ENCODE measurements at regions not wholly inside any gene's neighbourhood (a gene's known extent, or its start where the extent isn't known, plus 50 kb on each side); places are given as distances from the start of the nearest gene placed in this dataset.

DNA sequence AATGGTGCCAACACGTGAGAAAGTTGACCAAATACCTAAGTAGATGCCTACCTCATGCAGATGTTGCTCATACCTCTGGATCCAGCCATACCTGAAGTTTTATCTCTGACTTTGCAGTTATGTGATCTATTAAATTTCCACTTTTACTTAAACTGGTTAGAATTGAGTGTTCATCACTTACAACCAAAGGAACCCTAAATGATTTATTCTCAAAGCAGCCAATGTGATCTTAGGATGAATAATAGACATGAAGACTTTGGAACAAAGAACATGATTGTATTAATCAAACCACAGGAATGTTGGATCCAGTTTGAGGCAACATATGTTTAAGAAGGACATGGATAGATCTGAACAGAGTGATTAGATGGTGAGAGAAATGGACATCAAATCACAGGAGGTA, 68.7 kb downstream of the IRX6 start:
- DNase-seq = no peak
- no peak overlapping the region for H2AFZ ChIP-seq (ENCODE audit: insufficient read depth, low read depth, low read length, poor library complexity, severe bottlenecking)
- no peak overlapping the region for H3K27ac Mint-ChIP-seq
- no peak overlapping the region for H3K4me3 ChIP-seq (replicated peaks in 1 of 3; ENCODE audit: low read depth in 2 of 3, low read length in 3 of 3)
- no peaks in the 10 kb centered on the region for H3K4me1 ChIP-seq (ENCODE audit: control insufficient read depth in 1 of 2, insufficient read depth in 2 of 2, low read length in 2 of 2)
- no peak overlapping the region for H3K27ac ChIP-seq (ENCODE audit: low read depth in 1 of 2, low read length in 2 of 2)
- no peaks in the 10 kb centered on the region for H4K20me1 ChIP-seq (ENCODE audit: insufficient read depth, low read length)
- peaks cover 0 to 2% of the 10 kb centered on the region in 2 donors for H3K27me3 ChIP-seq (ENCODE audit: control insufficient read depth in 2 of 2, insufficient read depth in 2 of 2, low read length in 2 of 2)
- no CpG with 5 or more reads among the region's 1 CpG for WGBS (ENCODE audit: insufficient coverage)
- H3K4me3 Mint-ChIP-seq = no peak overlapping the region
- H3K4me1 Mint-ChIP-seq = no peaks in the 10 kb centered on the region
- H3K9me3 ChIP-seq (replicated peaks in 1 of 2; ENCODE audit: control insufficient read depth in 1 of 2, insufficient read depth in 1 of 2, low read length in 2 of 2) = no peaks in the 10 kb centered on the region
- no peaks in the 10 kb centered on the region for H3K36me3 ChIP-seq (replicated peaks in 1 of 2; ENCODE audit: control insufficient read depth in 1 of 2, insufficient read depth in 2 of 2, low read length in 2 of 2)
- H3K79me2 ChIP-seq (ENCODE audit: insufficient read depth, low read length) = no peaks in the 10 kb centered on the region
- no peak overlapping the region for H3K9ac ChIP-seq (ENCODE audit: insufficient read depth, low read length, poor library complexity, severe bottlenecking)
- H3K36me3 Mint-ChIP-seq = no peaks in the 10 kb centered on the region
- intact Hi-C loops (cut with micrococcal nuclease) = no loop called here
- TF ChIP-seq, protein P1, sequence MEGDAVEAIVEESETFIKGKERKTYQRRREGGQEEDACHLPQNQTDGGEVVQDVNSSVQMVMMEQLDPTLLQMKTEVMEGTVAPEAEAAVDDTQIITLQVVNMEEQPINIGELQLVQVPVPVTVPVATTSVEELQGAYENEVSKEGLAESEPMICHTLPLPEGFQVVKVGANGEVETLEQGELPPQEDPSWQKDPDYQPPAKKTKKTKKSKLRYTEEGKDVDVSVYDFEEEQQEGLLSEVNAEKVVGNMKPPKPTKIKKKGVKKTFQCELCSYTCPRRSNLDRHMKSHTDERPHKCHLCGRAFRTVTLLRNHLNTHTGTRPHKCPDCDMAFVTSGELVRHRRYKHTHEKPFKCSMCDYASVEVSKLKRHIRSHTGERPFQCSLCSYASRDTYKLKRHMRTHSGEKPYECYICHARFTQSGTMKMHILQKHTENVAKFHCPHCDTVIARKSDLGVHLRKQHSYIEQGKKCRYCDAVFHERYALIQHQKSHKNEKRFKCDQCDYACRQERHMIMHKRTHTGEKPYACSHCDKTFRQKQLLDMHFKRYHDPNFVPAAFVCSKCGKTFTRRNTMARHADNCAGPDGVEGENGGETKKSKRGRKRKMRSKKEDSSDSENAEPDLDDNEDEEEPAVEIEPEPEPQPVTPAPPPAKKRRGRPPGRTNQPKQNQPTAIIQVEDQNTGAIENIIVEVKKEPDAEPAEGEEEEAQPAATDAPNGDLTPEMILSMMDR (IDR thresholded peaks at IDR 0.05) = no peak
- peaks cover 4 to 5% (median 4%) of the 10 kb centered on the region in 3 donors for H3K27me3 Mint-ChIP-seq (ENCODE audit: low read depth in 3 of 3)
- H3K4me2 ChIP-seq (replicated peaks; ENCODE audit: extremely low read depth, low read length, poor library complexity, severe bottlenecking) = no peak overlapping the region
- H3K9me3 Mint-ChIP-seq = no peaks in the 10 kb centered on the region

GRCh38 chr16:55393991-55394390, 70.0 kb downstream of the IRX6 start:
- intact Hi-C loops (cut with micrococcal nuclease) = no loop called here
- Mint-ChIP-seq H3K4me3 (no peak overlapping the region), H3K4me1 (no peaks in the 10 kb centered on the region), H3K27me3 (ENCODE audit: low read depth in 3 of 3) (peaks cover 4 to 7% (median 5%) of the 10 kb centered on the region in 3 donors), H3K9me3 (no peaks in the 10 kb centered on the region), H3K36me3 (no peaks in the 10 kb centered on the region), H3K27ac (no peak overlapping the region)
- no peak overlapping the region for H3K4me2 ChIP-seq (replicated peaks; ENCODE audit: extremely low read depth, low read length, poor library complexity, severe bottlenecking)
- H3K4me1 ChIP-seq (ENCODE audit: control insufficient read depth in 1 of 2, insufficient read depth in 2 of 2, low read length in 2 of 2) = no peaks in the 10 kb centered on the region
- no peak overlapping the region for H3K4me3 ChIP-seq (replicated peaks in 1 of 3; ENCODE audit: low read depth in 2 of 3, low read length in 3 of 3)
- no peaks in the 10 kb centered on the region for H3K79me2 ChIP-seq (ENCODE audit: insufficient read depth, low read length)
- no peak for DNase-seq
- H2AFZ ChIP-seq (ENCODE audit: insufficient read depth, low read depth, low read length, poor library complexity, severe bottlenecking) = no peak overlapping the region
- TF ChIP-seq, protein P1 (IDR thresholded peaks at IDR 0.05) = no peak
- no peaks in the 10 kb centered on the region for H4K20me1 ChIP-seq (ENCODE audit: insufficient read depth, low read length)
- no peak overlapping the region for H3K9ac ChIP-seq (ENCODE audit: insufficient read depth, low read length, poor library complexity, severe bottlenecking)
- H3K27me3 ChIP-seq (ENCODE audit: control insufficient read depth in 2 of 2, insufficient read depth in 2 of 2, low read length in 2 of 2) = peaks cover 0 to 2% of the 10 kb centered on the region in 2 donors
- H3K36me3 ChIP-seq (replicated peaks in 1 of 2; ENCODE audit: control insufficient read depth in 1 of 2, insufficient read depth in 2 of 2, low read length in 2 of 2) = no peaks in the 10 kb centered on the region
- 62% methylated on average over 2 of the region's 4 CpGs for WGBS (ENCODE audit: insufficient coverage)
- no peak overlapping the region for H3K27ac ChIP-seq (ENCODE audit: low read depth in 1 of 2, low read length in 2 of 2)
- H3K9me3 ChIP-seq (replicated peaks in 1 of 2; ENCODE audit: control insufficient read depth in 1 of 2, insufficient read depth in 1 of 2, low read length in 2 of 2) = no peaks in the 10 kb centered on the region
